Astrocyte of the spinal cord (primary cell): ENCODE measurements at regions not wholly inside any gene's neighbourhood (a gene's known extent, or its start where the extent isn't known, plus 50 kb on each side); places are given as distances from the start of the nearest gene placed in this dataset.

Source experiments
- DNase-seq: peaks from one replicate; pipeline ENCODE4 v3.0.0; 2011; ENCODE audit warnings: low read depth, low spot score
- H3K4me3 ChIP-seq: 2 replicates; pipeline ENCODE4 v1.5.1; 2011; ENCODE audit warnings: low read depth, mild to moderate bottlenecking, low read length, moderate library complexity
- in situ Hi-C: cut with HindIII; loops from 2 replicates; pipeline ENCODE4 v1.10.0; 2017; ENCODE audit warnings: low sequenced_read_pairs
- TF ChIP-seq, protein P1 (sequence below): IDR thresholded peaks from 2 replicates; pipeline ENCODE4 v1.5.1; 2012; ENCODE audit warnings: low read depth, mild to moderate bottlenecking, low read length, inconsistent platforms

DNA sequence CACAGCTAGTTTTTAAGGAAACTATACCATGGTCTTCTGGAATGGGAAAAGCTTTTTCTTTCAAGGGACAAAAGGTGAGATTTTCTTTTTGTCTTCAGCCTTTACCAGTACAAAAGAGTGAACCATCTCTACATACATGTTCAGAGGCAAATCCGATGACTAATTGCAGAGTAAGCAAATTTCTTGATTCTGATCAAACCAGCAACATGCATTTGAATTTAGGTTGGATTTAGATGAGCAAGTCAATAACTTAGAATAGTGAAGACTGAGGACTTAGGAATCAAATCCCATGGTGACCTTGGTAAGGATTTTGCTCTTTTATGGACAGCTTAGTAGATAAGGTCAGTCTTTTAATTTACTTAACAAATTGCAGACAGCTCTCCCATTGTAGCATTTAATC lies 65.9 kb upstream of the BLID start:
- in situ Hi-C loops = no loop called here
- TF ChIP-seq, protein P1, sequence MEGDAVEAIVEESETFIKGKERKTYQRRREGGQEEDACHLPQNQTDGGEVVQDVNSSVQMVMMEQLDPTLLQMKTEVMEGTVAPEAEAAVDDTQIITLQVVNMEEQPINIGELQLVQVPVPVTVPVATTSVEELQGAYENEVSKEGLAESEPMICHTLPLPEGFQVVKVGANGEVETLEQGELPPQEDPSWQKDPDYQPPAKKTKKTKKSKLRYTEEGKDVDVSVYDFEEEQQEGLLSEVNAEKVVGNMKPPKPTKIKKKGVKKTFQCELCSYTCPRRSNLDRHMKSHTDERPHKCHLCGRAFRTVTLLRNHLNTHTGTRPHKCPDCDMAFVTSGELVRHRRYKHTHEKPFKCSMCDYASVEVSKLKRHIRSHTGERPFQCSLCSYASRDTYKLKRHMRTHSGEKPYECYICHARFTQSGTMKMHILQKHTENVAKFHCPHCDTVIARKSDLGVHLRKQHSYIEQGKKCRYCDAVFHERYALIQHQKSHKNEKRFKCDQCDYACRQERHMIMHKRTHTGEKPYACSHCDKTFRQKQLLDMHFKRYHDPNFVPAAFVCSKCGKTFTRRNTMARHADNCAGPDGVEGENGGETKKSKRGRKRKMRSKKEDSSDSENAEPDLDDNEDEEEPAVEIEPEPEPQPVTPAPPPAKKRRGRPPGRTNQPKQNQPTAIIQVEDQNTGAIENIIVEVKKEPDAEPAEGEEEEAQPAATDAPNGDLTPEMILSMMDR = no peak
- H3K4me3 ChIP-seq = no peak overlapping the region
- no peak for DNase-seq

DNA sequence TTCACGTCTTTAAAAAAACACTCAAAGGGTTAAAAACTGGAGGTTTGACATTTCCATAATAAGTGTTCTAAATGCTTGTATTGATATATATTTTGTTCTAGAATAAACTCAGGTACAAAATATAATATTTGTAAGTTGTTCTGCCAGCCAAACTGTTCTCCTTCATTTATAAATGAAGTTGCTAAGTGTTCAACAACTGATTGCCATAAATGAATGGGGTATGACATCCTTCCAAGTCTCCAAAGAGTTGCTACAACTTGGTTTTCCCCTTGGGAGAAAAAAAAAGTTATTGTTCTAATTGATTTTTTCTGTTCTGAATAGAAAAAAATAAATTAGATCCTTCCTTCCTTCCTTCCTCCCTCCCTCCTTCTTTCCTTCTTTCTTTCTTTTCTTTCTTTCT lies 65.4 kb upstream of the BLID start:
- no peak overlapping the region for H3K4me3 ChIP-seq
- TF ChIP-seq, protein P1 = no peak
- in situ Hi-C loops = no loop called here
- no peak for DNase-seq

DNA sequence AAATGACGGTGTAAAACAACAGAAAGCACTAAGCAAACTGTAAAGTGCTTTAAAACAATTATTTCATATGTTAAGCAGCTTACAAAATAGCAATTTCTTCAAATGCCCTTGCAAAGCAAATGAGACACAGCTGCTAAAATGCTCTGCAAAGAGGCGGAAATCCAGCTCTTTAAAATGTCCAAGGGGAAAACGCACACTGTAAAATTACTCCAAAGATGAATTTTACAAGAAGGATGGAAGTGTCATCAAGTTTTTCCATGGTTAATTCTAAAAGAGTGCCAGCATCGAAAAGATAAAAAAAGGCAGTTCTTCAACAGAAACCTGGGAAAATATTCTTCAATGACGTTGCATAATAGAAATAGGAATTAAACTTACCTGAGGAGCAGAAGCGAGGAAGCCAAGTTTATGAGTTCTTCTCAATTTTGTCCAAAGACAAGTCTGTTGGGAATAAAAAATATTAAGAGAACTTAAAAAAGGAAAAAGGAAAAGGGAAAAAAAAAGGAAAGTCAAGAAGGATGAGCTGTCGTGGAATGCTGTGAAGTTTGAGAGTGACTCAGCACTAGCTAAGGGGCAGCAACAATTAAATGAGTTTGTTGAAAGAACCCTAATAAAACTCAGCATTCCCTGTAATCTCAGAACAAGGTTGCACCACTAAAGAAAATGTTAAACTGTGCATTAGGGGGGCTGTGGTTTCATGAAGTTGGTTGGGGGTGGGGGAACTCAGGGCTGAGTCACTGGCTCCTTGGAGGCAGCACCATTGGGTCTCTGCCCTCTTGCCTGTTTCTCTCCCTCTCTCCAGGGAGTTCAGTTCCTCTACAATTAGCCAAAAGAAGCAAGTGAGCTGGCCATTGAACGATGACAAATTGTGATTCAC lies 64.2 kb upstream of the BLID start:
- TF ChIP-seq, protein P1 = no peak
- in situ Hi-C loops = no loop called here
- peak overlapping the region; percentile 86 for H3K4me3 ChIP-seq
- DNase-seq = peak; percentile 98

DNA sequence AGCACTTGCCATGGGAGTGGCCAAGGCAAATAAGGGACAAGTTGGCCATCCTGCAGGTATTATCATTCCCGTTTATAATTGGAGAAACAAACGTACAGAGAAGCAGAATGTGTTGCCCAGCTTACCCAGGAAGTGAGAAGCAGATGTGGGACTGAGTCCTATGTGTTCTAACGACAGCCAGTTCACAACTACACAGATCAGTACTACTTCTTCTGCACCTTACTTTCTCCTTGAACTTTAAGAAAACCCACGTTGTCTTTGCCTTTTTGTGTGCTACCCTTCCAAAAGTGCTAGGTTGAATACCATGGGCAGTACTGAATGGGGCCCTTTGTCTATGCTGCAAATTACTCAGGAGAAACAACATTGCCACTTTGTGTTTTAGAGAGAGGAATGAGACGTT lies 62.8 kb upstream of the BLID start:
- in situ Hi-C loops = no loop called here
- DNase-seq = no peak
- peak overlapping the region; percentile 86 for H3K4me3 ChIP-seq
- TF ChIP-seq, protein P1 = no peak

DNA sequence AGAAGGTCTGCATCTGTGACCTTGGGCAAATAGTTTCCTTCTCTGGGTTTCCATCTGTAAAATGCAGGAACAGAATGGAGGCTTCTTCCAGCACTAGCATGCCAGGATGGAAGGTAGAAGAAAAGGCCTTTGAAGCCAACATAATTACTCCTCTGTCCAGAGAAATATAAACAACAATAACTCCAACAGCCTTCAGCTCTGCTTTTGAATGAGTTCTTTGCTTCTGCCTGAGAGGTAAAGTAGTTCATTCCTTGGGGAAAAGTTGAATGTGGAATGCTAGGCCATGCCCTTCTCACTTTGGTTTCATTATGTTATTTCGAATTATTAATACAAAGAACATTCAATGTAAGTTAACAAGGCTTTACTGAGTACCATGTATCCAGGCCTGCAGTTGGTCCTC lies 61.2 kb upstream of the BLID start:
- H3K4me3 ChIP-seq = peak overlapping the region; percentile 86
- TF ChIP-seq, protein P1 = no peak
- no peak for DNase-seq
- in situ Hi-C loops = no loop called here

DNA sequence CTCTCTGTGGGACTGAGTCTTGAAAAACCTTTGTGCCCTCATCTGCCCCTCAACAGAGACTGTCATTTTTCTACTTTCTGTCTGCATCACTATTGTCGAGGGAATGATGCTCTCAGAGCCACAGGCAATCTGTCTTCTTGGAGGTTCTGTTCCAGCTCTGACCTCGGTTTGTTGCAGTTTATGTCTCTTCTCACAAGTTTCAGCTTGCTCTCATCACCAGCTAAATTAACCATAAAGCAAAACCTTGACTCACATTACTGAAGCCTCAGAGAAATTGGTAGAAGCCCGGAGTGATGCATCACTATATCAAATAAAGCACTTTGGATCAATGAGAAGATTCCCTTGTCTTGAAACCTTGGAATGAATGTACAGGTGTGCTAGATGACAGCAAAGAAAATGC lies 60.6 kb upstream of the BLID start:
- in situ Hi-C loops = no loop called here
- TF ChIP-seq, protein P1 = no peak
- H3K4me3 ChIP-seq = peak overlapping the region; percentile 86
- DNase-seq = no peak
